GM12872 (cell line): ENCODE measurements at regions not wholly inside any gene's neighbourhood (a gene's known extent, or its start where the extent isn't known, plus 50 kb on each side); places are given as distances from the start of the nearest gene placed in this dataset.

ENCODE experiments used
- TF ChIP-seq, protein P1 (sequence below): IDR thresholded peaks from 3 replicates; pipeline ENCODE4 v1.5.1; 2011; ENCODE audit warnings: low read depth, mild to moderate bottlenecking, low read length, moderate library complexity; ENCODE audit not compliant: insufficient read depth

DNA sequence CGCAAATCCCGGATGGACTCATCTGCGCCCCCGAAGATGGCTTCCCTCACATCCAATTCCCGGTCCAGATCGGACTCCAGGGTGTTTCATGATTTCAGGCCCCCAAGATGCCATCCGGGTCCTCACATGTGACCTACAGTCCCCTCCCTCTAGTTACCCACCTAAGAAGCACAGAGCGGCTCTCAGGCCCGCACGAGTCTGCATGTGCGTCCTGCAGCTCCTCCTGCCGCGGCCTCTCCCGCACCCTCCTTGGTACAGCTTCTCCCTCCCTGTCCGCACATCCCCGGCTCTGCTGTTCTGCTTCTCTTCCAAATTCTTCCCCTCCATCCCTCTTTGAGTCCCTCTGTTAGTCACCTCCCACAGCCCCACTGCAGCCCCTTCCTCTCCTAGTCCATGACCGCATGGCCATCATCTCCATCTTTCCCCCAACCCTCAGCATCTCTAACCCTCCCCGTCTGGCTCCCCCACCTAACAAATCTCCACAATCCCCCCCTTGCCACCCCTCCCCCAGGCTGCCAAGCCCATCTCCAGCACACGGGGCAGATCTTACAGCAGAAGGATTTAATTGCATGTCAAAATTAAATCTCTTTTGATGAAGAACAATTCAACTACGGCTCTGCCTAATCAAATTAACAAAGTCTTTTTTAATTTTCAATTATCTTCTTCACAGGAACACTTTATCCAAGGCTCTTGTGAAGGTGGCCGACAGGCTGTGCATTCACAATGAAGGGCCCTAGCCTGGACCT, 231.0 kb downstream of the RBFOX3 start:
- TF ChIP-seq, protein P1, sequence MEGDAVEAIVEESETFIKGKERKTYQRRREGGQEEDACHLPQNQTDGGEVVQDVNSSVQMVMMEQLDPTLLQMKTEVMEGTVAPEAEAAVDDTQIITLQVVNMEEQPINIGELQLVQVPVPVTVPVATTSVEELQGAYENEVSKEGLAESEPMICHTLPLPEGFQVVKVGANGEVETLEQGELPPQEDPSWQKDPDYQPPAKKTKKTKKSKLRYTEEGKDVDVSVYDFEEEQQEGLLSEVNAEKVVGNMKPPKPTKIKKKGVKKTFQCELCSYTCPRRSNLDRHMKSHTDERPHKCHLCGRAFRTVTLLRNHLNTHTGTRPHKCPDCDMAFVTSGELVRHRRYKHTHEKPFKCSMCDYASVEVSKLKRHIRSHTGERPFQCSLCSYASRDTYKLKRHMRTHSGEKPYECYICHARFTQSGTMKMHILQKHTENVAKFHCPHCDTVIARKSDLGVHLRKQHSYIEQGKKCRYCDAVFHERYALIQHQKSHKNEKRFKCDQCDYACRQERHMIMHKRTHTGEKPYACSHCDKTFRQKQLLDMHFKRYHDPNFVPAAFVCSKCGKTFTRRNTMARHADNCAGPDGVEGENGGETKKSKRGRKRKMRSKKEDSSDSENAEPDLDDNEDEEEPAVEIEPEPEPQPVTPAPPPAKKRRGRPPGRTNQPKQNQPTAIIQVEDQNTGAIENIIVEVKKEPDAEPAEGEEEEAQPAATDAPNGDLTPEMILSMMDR: no peak

DNA sequence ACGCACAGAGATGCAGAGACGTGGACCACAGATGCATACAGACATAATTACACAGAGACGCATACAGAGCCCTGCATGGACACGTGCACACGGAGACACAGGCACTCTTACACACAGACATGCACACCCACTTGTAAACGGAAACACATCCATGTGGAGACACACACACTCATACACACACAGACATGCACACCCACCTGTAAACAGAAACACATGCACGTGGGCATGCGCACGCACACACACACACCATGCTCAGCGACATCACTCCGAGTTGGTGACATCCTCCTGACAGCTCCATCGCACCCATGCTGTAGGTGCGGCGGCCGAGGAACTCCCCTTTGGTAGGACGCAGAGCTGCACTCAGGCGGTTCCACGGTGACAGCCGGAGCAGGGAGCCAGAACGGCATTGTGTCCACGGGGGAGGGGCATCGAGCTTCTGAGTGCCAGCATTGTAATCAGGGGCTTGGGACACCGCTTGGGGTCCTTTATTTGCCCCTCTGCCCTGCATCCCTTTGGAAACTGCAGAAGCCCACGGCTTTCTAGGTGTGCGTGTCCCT, 233.5 kb downstream of the RBFOX3 start:
- TF ChIP-seq, protein P1: no peak

DNA sequence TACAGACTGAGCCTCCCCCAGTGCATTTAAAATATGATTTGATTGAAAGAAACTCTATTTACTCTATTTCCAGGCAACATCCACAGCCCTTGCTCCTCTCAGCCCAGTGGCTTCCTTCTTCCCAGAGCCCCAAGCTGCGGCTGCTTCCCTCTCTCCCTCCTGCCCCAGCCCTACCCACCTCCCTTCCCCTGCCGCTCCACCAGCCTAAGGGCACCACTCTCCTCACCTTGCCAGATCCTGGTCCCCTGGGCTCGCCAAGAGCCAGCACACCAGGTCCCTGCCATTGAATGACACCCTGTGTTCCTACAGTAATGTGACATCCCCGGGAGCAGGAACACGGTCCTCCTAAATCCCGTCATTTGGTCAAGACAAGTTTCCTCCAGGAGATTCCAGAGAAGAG, 236.0 kb downstream of the RBFOX3 start:
- TF ChIP-seq, protein P1: no peak

DNA sequence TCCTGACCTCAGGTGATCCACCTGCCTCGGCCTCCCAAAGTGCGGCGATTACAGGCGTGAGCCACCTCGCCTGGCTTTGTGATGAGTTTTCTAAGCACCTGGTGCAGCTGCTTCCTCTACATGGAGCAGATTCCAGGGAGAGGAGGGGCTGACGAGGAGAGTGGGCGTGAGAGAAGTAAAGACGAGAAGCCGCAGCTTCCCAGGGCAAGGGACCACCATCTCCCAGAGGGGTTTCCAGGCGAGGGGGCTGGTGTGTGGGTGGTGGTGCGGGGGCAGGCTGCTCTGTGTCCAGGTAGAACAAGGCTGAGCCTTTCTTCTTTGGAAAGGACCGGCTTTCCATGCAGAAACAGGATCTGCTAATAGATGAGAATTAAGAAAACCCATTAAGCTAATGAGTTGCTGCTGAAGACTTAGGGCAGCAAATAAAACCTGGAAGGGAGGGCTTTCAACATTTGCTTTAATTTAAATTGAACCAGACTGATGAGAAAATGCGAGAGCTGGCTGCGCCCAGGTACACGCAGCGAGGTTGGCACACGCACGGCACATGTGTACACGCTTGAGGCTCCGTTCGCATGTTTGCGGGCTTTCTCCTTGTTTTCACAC, 236.7 kb downstream of the RBFOX3 start:
- TF ChIP-seq, protein P1: no peak

DNA sequence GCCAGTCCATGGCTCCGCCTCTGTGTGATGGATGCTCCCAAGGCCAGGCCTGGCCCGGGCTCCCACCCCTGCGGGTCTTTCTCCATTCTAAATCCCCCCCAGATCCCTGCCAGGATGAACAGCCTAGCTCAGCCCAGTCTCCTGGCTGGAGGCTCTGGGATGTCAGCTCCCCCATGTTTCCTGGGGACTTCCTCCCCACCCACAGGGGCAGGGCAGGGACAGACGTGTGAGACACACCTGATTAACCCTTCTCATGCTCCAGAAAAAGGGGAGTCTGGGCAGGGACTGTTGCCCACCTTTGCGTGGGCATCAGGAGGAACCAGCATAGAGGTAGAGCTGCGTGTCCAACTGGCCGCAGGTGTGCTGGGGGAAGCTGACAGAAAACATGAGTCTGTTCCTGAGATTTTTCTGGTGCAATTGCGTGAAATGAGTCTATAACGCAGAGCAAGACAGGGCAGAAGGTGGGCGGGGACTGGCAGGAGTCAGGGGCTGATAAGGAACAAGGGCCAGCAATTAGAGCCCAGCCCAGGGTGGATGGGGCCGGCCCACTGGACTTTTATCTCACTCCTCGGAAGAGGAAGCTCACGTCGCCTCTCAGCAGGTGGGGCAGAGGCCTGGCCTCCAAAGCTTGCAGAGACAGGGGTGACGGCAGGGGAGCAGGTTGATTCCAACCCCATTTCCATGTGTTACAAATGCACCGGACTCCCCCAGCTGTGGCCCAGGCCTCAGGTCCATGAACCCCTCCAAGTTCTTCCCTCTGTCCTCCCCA, 238.2 kb downstream of the RBFOX3 start:
- TF ChIP-seq, protein P1: no peak

DNA sequence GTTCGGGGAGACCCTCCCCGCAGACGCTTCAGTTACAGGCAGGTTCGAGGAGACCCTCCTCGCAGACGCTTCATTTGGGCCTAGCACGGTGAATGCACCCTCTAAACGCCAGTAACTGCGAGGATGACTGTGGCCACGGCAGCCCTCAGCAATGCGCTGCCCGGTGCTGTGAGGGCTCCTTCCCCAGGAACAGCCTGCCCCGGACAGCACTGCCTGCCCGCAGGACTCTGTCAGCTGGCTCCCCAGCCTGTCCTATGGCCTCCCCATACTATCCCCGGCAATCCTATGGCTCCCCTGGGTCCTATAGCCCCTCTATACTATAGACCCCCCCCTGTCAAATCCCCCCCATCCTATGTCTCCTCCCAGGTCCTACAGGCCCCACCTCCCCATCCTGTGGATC, 238.9 kb downstream of the RBFOX3 start:
- TF ChIP-seq, protein P1: no peak

DNA sequence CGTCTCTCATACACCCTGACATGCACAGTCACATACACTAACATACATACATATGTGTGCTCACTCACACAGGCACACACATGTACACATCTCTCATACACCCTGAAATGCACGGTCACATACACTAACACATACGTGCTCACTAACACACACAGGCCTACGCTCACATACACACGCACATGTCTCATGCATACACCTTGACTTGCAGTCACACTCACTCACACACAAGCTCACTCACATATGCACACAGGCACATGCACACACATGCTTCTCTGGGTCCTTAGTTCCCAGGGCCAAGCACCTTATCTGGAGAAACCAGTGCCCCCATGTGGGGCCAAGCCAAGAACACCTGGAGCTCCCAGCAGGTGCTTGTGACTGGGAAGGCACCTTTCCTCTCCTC, 240.3 kb downstream of the RBFOX3 start:
- TF ChIP-seq, protein P1: no peak
